H1 (cell line): ENCODE measurements at regions not wholly inside any gene's neighbourhood (a gene's known extent, or its start where the extent isn't known, plus 50 kb on each side); places are given as distances from the start of the nearest gene placed in this dataset.

ENCODE experiments used
- BACH1 ChIP-seq: IDR thresholded peaks from 2 replicates; pipeline ENCODE4 v1.6.1; 2012; ENCODE audit warnings: low read length, improper control_type of control experiment
- PHF8 ChIP-seq: fragments of 200-600 bp; sonication (generic); conservative IDR thresholded peaks from 2 replicates; pipeline ENCODE4 v1.7.1; 2012; ENCODE audit warnings: low read depth, mild to moderate bottlenecking, inconsistent platforms, low read length, moderate library complexity
- TCF12 ChIP-seq: IDR thresholded peaks from 2 replicates; pipeline ENCODE4 v1.6.1; 2011; ENCODE audit warnings: low read depth, mild to moderate bottlenecking, low read length
- TF ChIP-seq, protein P1 (sequence below): IDR thresholded peaks from 2 replicates; pipeline ENCODE4 v1.6.1; 2011; ENCODE audit warnings: low read length, improper control_type of control experiment
- TF ChIP-seq, protein P2 (sequence below): IDR thresholded peaks from 2 replicates; pipeline ENCODE4 v1.6.1; 2011; ENCODE audit warnings: low read depth, mild to moderate bottlenecking, low read length; ENCODE audit not compliant: insufficient read depth

- TF ChIP-seq BACH1, result no peak
- TF ChIP-seq TCF12, result no peak
- no peak for TF ChIP-seq PHF8
- TF ChIP-seq, protein P1, sequence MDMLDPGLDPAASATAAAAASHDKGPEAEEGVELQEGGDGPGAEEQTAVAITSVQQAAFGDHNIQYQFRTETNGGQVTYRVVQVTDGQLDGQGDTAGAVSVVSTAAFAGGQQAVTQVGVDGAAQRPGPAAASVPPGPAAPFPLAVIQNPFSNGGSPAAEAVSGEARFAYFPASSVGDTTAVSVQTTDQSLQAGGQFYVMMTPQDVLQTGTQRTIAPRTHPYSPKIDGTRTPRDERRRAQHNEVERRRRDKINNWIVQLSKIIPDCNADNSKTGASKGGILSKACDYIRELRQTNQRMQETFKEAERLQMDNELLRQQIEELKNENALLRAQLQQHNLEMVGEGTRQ, result no peak
- TF ChIP-seq, protein P2, sequence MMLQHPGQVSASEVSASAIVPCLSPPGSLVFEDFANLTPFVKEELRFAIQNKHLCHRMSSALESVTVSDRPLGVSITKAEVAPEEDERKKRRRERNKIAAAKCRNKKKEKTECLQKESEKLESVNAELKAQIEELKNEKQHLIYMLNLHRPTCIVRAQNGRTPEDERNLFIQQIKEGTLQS, result no peak
Measured at GRCh38 chr7:13794581-13794980, 194.9 kb downstream of the ETV1 start (continued).
